Hindlimb muscle (tissue), 1 donor: ENCODE measurements at regions not wholly inside any gene's neighbourhood (a gene's known extent, or its start where the extent isn't known, plus 50 kb on each side); places are given as distances from the start of the nearest gene placed in this dataset.
"Not testable (repeated sequence)": the region's sequence is repeated elsewhere in the genome, so short reads cannot be mapped to it uniquely, and the experiment has no call there.

Experiments
- DNase-seq: peaks from one replicate; pipeline ENCODE4 v3.0.0-alpha.2; 2013

- no peak for DNase-seq
These were observed 600.0 kb downstream of the NR2F1-AS1 start for GRCh38 chr5:92981001-92981400.

- no peak for DNase-seq
These were observed 600.5 kb downstream of the NR2F1-AS1 start for GRCh38 chr5:92980491-92980890.

- no peak for DNase-seq
These were observed 601.3 kb downstream of the NR2F1-AS1 start for GRCh38 chr5:92979716-92980115.

- DNase-seq, result no peak
These were observed 603.0 kb downstream of the NR2F1-AS1 start for GRCh38 chr5:92977846-92978540.

GRCh38 chr5:92976156-92976555 is 604.9 kb downstream of the NR2F1-AS1 start:
- no peak for DNase-seq

- no peak for DNase-seq
These were observed 611.2 kb downstream of the NR2F1-AS1 start for GRCh38 chr5:92969781-92970237.

- no peak for DNase-seq
These were observed 611.7 kb downstream of the NR2F1-AS1 start for GRCh38 chr5:92969191-92969780.

GRCh38 chr5:92963800-92964199 is 617.2 kb downstream of the NR2F1-AS1 start:
- no peak for DNase-seq

- DNase-seq, result no peak
These were observed 618.3 kb downstream of the NR2F1-AS1 start for GRCh38 chr5:92962752-92963151.

- DNase-seq, result no peak
These were observed 624.1 kb downstream of the NR2F1-AS1 start for GRCh38 chr5:92956886-92957285.

- DNase-seq, result no peak
These were observed 628.8 kb downstream of the NR2F1-AS1 start for GRCh38 chr5:92952243-92952642.

GRCh38 chr5:92951746-92952145 is 629.3 kb downstream of the NR2F1-AS1 start:
- DNase-seq, result no peak

- no peak for DNase-seq
These were observed 634.5 kb downstream of the NR2F1-AS1 start for GRCh38 chr5:92946546-92946945.

GRCh38 chr5:92945605-92946097 is 635.4 kb downstream of the NR2F1-AS1 start:
- DNase-seq, result no peak

- peak; percentile 3 for DNase-seq
These were observed 636.0 kb downstream of the NR2F1-AS1 start for GRCh38 chr5:92944903-92945604.

- no peak for DNase-seq
These were observed 636.7 kb downstream of the NR2F1-AS1 start for GRCh38 chr5:92944337-92944736.

- no peak for DNase-seq
These were observed 638.3 kb downstream of the NR2F1-AS1 start for GRCh38 chr5:92942762-92943161.

- no peak for DNase-seq
These were observed 639.2 kb downstream of the NR2F1-AS1 start for GRCh38 chr5:92941806-92942205.

GRCh38 chr5:92939428-92939827 is 641.6 kb downstream of the NR2F1-AS1 start:
- DNase-seq, result no peak

GRCh38 chr5:92937396-92937795 is 643.6 kb downstream of the NR2F1-AS1 start:
- DNase-seq, result not testable (repeated sequence)

GRCh38 chr5:92930057-92930456 is 651.0 kb downstream of the NR2F1-AS1 start:
- no peak for DNase-seq

- no peak for DNase-seq
These were observed 653.7 kb downstream of the NR2F1-AS1 start for GRCh38 chr5:92927291-92927778.

GRCh38 chr5:92923885-92924284 is 657.1 kb downstream of the NR2F1-AS1 start:
- no peak for DNase-seq
